ENCODE measurements at regions not wholly inside any gene's neighbourhood (a gene's known extent, or its start where the extent isn't known, plus 50 kb on each side); places are given as distances from the start of the nearest gene placed in this dataset.

DNA sequence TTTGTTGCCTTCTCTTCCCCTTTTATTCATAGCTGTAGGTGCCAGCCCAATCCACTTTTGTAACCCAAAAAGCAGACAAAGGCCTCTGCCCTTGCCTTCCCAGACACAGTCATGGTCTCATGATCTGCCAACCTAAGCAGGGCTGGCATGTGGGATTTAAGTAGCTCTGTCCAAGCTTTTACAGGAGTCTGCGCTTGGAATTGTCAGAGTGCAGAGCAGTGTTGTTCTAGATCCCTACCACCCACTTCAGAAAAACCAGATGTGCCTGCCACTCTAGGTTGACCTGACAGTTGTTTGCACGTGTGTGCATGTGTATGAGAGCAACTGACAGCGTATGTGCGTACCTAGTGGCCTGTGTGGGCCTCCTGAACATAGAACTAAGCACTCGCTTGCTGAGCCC, 87.8 kb upstream of the SPRY4 start:
- Histone ChIP-seq H3K36me3 (ENCODE audit: low read depth) (0 out of 2 replicates have a peak, but pooled peaks cover 12% of the 10 kb centered on the region), H3K4me2 (no peak overlapping the region), H3K9me2 (ENCODE audit: insufficient read depth) (no peaks in the 10 kb centered on the region), H3K79me2 (ENCODE audit: low read depth) (no peaks in the 10 kb centered on the region), H3K9me3 (ENCODE audit: insufficient read depth, low read depth) (no peaks in the 10 kb centered on the region), H3K27ac (no peak overlapping the region), H3K4me1 (replicated peaks; ENCODE audit: insufficient read depth) (no peaks in the 10 kb centered on the region), H3F3A (ENCODE audit: insufficient read depth, low read depth) (no peaks in the 10 kb centered on the region), H3K27me3 (ENCODE audit: insufficient read depth, low read depth) (no peaks in the 10 kb centered on the region), H3K4me3 (no peak overlapping the region), H2AFZ (no peak overlapping the region), H4K20me1 (ENCODE audit: insufficient read depth) (no peaks in the 10 kb centered on the region)
- no TSS peak for BruUV-seq (replicated peaks)
- ChIA-PET POLR2A (ENCODE audit: unreplicated experiment) (no interaction called here), CTCF (interaction anchor here (0.5 kb wide), 1 partner anchor 101 kb away, joined by 4 read pairs; no protein-coding TSS in a partner anchor)
- TF ChIP-seq, protein P1, sequence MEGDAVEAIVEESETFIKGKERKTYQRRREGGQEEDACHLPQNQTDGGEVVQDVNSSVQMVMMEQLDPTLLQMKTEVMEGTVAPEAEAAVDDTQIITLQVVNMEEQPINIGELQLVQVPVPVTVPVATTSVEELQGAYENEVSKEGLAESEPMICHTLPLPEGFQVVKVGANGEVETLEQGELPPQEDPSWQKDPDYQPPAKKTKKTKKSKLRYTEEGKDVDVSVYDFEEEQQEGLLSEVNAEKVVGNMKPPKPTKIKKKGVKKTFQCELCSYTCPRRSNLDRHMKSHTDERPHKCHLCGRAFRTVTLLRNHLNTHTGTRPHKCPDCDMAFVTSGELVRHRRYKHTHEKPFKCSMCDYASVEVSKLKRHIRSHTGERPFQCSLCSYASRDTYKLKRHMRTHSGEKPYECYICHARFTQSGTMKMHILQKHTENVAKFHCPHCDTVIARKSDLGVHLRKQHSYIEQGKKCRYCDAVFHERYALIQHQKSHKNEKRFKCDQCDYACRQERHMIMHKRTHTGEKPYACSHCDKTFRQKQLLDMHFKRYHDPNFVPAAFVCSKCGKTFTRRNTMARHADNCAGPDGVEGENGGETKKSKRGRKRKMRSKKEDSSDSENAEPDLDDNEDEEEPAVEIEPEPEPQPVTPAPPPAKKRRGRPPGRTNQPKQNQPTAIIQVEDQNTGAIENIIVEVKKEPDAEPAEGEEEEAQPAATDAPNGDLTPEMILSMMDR (conservative IDR thresholded peaks at IDR 0.05): no peak
- TF ChIP-seq EZH2 (IDR thresholded peaks at IDR 0.05; ENCODE audit: low read depth): no peak
- intact Hi-C loops (cut with micrococcal nuclease; ENCODE audit: unreplicated experiment): no loop called here
- DNase-seq: no peak

DNA sequence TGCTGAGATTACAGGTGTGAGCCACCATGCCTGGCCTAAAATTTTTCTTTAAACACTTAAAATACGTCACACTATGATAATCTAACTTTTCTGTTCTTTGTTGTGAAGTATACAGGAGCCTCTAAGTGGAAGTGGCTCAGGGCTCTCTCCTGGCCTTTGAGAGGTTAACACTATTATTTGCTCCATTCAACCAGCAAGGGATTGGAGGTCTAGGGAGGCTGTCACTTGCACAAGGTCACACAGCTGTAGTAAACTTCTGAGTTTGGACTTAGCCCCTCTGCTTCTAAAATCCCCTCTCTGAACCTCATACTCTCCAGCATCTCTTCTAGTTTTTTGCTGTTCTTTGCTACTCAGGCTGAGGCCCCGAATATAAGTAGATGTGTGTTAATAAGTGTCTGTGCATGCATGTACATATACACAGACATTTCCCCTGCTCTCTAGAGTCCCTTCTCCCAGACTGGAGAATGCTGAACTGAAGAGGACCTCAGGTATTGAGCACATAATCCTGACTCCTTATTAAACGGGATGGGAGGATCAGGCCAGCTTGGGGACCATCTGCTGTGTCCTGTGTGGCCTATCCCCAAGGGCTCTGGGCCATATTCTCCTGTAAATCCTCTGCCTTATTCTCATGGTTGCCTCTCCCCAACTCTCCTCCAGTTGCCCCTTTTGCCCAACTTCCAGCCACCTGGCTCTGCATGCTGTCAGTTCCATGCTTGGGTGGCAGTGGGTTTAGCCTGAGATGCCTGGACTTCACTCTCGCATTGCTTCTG, 87.0 kb upstream of the SPRY4 start:
- H3F3A ChIP-seq (ENCODE audit: insufficient read depth, low read depth): no peaks in the 10 kb centered on the region
- POLR2A ChIA-PET (ENCODE audit: unreplicated experiment): no interaction called here
- no peak overlapping the region for H3K4me2 ChIP-seq
- no peaks in the 10 kb centered on the region for H4K20me1 ChIP-seq (ENCODE audit: insufficient read depth)
- H3K27me3 ChIP-seq (ENCODE audit: insufficient read depth, low read depth): no peaks in the 10 kb centered on the region
- intact Hi-C loops (cut with micrococcal nuclease; ENCODE audit: unreplicated experiment): no loop called here
- DNase-seq: no peak
- no peaks in the 10 kb centered on the region for H3K9me3 ChIP-seq (ENCODE audit: insufficient read depth, low read depth)
- H3K36me3 ChIP-seq (ENCODE audit: low read depth): 0 out of 2 replicates have a peak, but pooled peaks cover 12% of the 10 kb centered on the region
- no peak overlapping the region for H3K4me3 ChIP-seq
- BruUV-seq (replicated peaks): no TSS peak
- H3K4me1 ChIP-seq (replicated peaks; ENCODE audit: insufficient read depth): no peaks in the 10 kb centered on the region
- H2AFZ ChIP-seq: no peak overlapping the region
- no peaks in the 10 kb centered on the region for H3K9me2 ChIP-seq (ENCODE audit: insufficient read depth)
- CTCF ChIA-PET: no interaction called here
- H3K27ac ChIP-seq: no peak overlapping the region
- 0 out of 2 replicates have a peak, but pooled peaks cover 4% of the 10 kb centered on the region for H3K79me2 ChIP-seq (ENCODE audit: low read depth)
- TF ChIP-seq EZH2 (IDR thresholded peaks at IDR 0.05; ENCODE audit: low read depth): no peak
- TF ChIP-seq, protein P1 (conservative IDR thresholded peaks at IDR 0.05): no peak

DNA sequence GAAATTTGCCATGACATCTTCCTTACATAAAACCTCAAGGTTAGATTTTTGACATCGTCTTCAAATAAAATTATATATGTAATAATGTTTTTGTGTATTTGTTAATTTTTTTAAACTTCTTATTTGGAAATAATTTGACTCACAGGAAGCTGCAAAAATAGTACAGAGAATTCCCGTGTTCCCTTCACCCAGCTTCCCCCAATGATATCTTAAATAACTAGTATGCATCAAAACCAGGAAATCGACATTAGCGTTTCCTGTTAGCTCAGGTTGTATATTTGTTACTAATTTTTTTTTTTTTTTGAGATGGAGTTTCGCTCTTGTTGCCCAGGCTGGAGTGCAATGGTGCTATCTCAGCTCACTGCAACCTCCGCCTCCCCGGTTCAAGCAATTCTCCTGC, 86.3 kb upstream of the SPRY4 start:
- Histone ChIP-seq H3K79me2 (ENCODE audit: low read depth) (peaks cover 11% of the 10 kb centered on the region), H3K4me3 (no peak overlapping the region), H3K4me1 (replicated peaks; ENCODE audit: insufficient read depth) (no peaks in the 10 kb centered on the region), H3K9me2 (ENCODE audit: insufficient read depth) (no peaks in the 10 kb centered on the region), H3K27me3 (ENCODE audit: insufficient read depth, low read depth) (no peaks in the 10 kb centered on the region), H3K36me3 (ENCODE audit: low read depth) (peaks cover 12% of the 10 kb centered on the region; the same call in 1 of the 2 replicates), H3K9me3 (ENCODE audit: insufficient read depth, low read depth) (no peaks in the 10 kb centered on the region), H2AFZ (no peak overlapping the region), H3F3A (ENCODE audit: insufficient read depth, low read depth) (no peaks in the 10 kb centered on the region), H3K27ac (no peak overlapping the region), H3K4me2 (no peak overlapping the region), H4K20me1 (ENCODE audit: insufficient read depth) (no peaks in the 10 kb centered on the region)
- ChIA-PET POLR2A (ENCODE audit: unreplicated experiment) (no interaction called here), CTCF (no interaction called here)
- TF ChIP-seq EZH2 (IDR thresholded peaks at IDR 0.05; ENCODE audit: low read depth): no peak
- BruUV-seq (replicated peaks): no TSS peak
- no peak for DNase-seq
- intact Hi-C loops (cut with micrococcal nuclease; ENCODE audit: unreplicated experiment): no loop called here

Data from PC-9 (cell line).